ENCODE measurements at regions not wholly inside any gene's neighbourhood (a gene's known extent, or its start where the extent isn't known, plus 50 kb on each side); places are given as distances from the start of the nearest gene placed in this dataset.

GRCh38 chr2:236915726-236916125 lies 170.0 kb upstream of the COPS8 start:
- TF ChIP-seq POLR2A (IDR thresholded peaks at IDR 0.05; ENCODE audit: low read length) (no peak), GATA1 (IDR thresholded peaks at IDR 0.05; ENCODE audit: low read depth, low read length) (no peak)

Measured in erythroblast (primary cell).